Activated CD4-positive, alpha-beta memory T cell treated with anti-CD3 and anti-CD28 coated beads for 36 hours (primary cell): ENCODE measurements at regions not wholly inside any gene's neighbourhood (a gene's known extent, or its start where the extent isn't known, plus 50 kb on each side); places are given as distances from the start of the nearest gene placed in this dataset.
"Not testable (repeated sequence)": the region's sequence is repeated elsewhere in the genome, so short reads cannot be mapped to it uniquely, and the experiment has no call there.

Experiments
- CTCF ChIA-PET: fragments of 350-600 bp; sonication (Branson Sonifier 250); formaldehyde crosslinking; loops from one replicate; lab custom pipeline; 2021; ENCODE audit warnings: antibody characterized with exemption, inconsistent platforms; lab: Charles Lee
- POLR2A ChIA-PET: fragments of 350-600 bp; sonication (Branson Sonifier 250); formaldehyde crosslinking; loops from one replicate; lab custom pipeline; 2021; ENCODE audit warnings: antibody characterized with exemption; lab: Charles Lee
- DNase-seq: peaks from one replicate; pipeline ENCODE4 v3.0.0-alpha.2; 2020
- H3K27ac Mint-ChIP-seq: one replicate; pipeline ENCODE4 v1.8.0; 2021; ENCODE audit warnings: mixed read lengths
- H3K27me3 Mint-ChIP-seq: one replicate; pipeline ENCODE4 v1.8.0; 2021; ENCODE audit warnings: mixed read lengths
- H3K36me3 Mint-ChIP-seq: one replicate; pipeline ENCODE4 v1.8.0; 2021; ENCODE audit warnings: mixed read lengths
- H3K4me1 Mint-ChIP-seq: one replicate; pipeline ENCODE4 v1.8.0; 2021; ENCODE audit warnings: low read depth, mixed read lengths
- H3K4me3 Mint-ChIP-seq: one replicate; pipeline ENCODE4 v1.8.0; 2021; ENCODE audit warnings: mild to moderate bottlenecking, mixed read lengths
- H3K9me3 Mint-ChIP-seq: one replicate; pipeline ENCODE4 v1.8.0; 2021; ENCODE audit warnings: mixed read lengths
- intact Hi-C: fragments of 100-400 bp; cut with micrococcal nuclease; formaldehyde crosslinking; loops from one replicate; pipeline ENCODE4 v1.15.1; 2023

GRCh38 chr7:118855290-118855689, 630.8 kb downstream of the ANKRD7 start:
- peaks cover 16% of the 10 kb centered on the region for H3K9me3 Mint-ChIP-seq
- H3K27me3 Mint-ChIP-seq: no peaks in the 10 kb centered on the region
- H3K4me3 Mint-ChIP-seq: no peak overlapping the region
- ChIA-PET CTCF (no interaction called here), POLR2A (no interaction called here)
- H3K27ac Mint-ChIP-seq: no peak overlapping the region
- H3K4me1 Mint-ChIP-seq: no peaks in the 10 kb centered on the region
- intact Hi-C loops: no loop called here
- DNase-seq: no peak
- no peaks in the 10 kb centered on the region for H3K36me3 Mint-ChIP-seq

- Mint-ChIP-seq H3K36me3 (no peaks in the 10 kb centered on the region), H3K27me3 (no peaks in the 10 kb centered on the region), H3K27ac (no peak overlapping the region), H3K4me3 (no peak overlapping the region), H3K9me3 (peaks cover 11% of the 10 kb centered on the region), H3K4me1 (no peaks in the 10 kb centered on the region)
- intact Hi-C loops: no loop called here
- no peak for DNase-seq
- ChIA-PET POLR2A (no interaction called here), CTCF (no interaction called here)
Observed at GRCh38 chr7:118858651-118859149, 634.2 kb downstream of the ANKRD7 start.

- Mint-ChIP-seq H3K36me3 (no peaks in the 10 kb centered on the region), H3K4me3 (no peak overlapping the region), H3K27me3 (no peaks in the 10 kb centered on the region), H3K4me1 (no peaks in the 10 kb centered on the region), H3K27ac (no peak overlapping the region), H3K9me3 (peaks cover 11% of the 10 kb centered on the region)
- DNase-seq: no peak
- ChIA-PET CTCF (no interaction called here), POLR2A (no interaction called here)
- intact Hi-C loops: no loop called here
Observed at GRCh38 chr7:118861581-118861980, 637.1 kb downstream of the ANKRD7 start.

- no peaks in the 10 kb centered on the region for H3K4me1 Mint-ChIP-seq
- DNase-seq: no peak
- CTCF ChIA-PET: no interaction called here
- POLR2A ChIA-PET: no interaction called here
- no peak overlapping the region for H3K27ac Mint-ChIP-seq
- peaks cover 7% of the 10 kb centered on the region for H3K9me3 Mint-ChIP-seq
- H3K4me3 Mint-ChIP-seq: no peak overlapping the region
- intact Hi-C loops: no loop called here
- no peaks in the 10 kb centered on the region for H3K36me3 Mint-ChIP-seq
- no peaks in the 10 kb centered on the region for H3K27me3 Mint-ChIP-seq
Observed at GRCh38 chr7:118862740-118863139, 638.2 kb downstream of the ANKRD7 start.

- H3K9me3 Mint-ChIP-seq: peaks cover 2% of the 10 kb centered on the region
- ChIA-PET POLR2A (no interaction called here), CTCF (no interaction called here)
- no peaks in the 10 kb centered on the region for H3K36me3 Mint-ChIP-seq
- H3K27me3 Mint-ChIP-seq: no peaks in the 10 kb centered on the region
- H3K4me3 Mint-ChIP-seq: no peak overlapping the region
- H3K27ac Mint-ChIP-seq: no peak overlapping the region
- no peaks in the 10 kb centered on the region for H3K4me1 Mint-ChIP-seq
- DNase-seq: no peak
- intact Hi-C loops: no loop called here
Observed at GRCh38 chr7:118863966-118864365, 639.5 kb downstream of the ANKRD7 start.

GRCh38 chr7:118867860-118868259, 643.4 kb downstream of the ANKRD7 start:
- H3K36me3 Mint-ChIP-seq: no peaks in the 10 kb centered on the region
- CTCF ChIA-PET: no interaction called here

GRCh38 chr7:118869141-118869540, 644.6 kb downstream of the ANKRD7 start:
- CTCF ChIA-PET, DNase-seq, intact Hi-C loops, H3K4me3 Mint-ChIP-seq, H3K4me1 Mint-ChIP-seq, H3K27me3 Mint-ChIP-seq, POLR2A ChIA-PET, H3K36me3 Mint-ChIP-seq, H3K27ac Mint-ChIP-seq, H3K9me3 Mint-ChIP-seq: not testable (repeated sequence)

More at GRCh38 chr7:118867860-118868259, 643.4 kb downstream of the ANKRD7 start:
- Mint-ChIP-seq H3K27me3 (no peaks in the 10 kb centered on the region), H3K9me3 (no peaks in the 10 kb centered on the region), H3K4me3 (no peak overlapping the region), H3K4me1 (no peaks in the 10 kb centered on the region), H3K27ac (no peak overlapping the region)
- DNase-seq: no peak
- intact Hi-C loops: no loop called here
- POLR2A ChIA-PET: no interaction called here

GRCh38 chr7:118870187-118870586, 645.7 kb downstream of the ANKRD7 start:
- intact Hi-C loops: no loop called here
- POLR2A ChIA-PET: no interaction called here
- no peaks in the 10 kb centered on the region for H3K27me3 Mint-ChIP-seq
- CTCF ChIA-PET: no interaction called here
- H3K9me3 Mint-ChIP-seq: no peaks in the 10 kb centered on the region
- DNase-seq: no peak
- H3K4me3 Mint-ChIP-seq: no peak overlapping the region
- no peaks in the 10 kb centered on the region for H3K36me3 Mint-ChIP-seq
- no peaks in the 10 kb centered on the region for H3K4me1 Mint-ChIP-seq
- H3K27ac Mint-ChIP-seq: no peak overlapping the region

GRCh38 chr7:118872568-118872967, 648.1 kb downstream of the ANKRD7 start:
- Mint-ChIP-seq H3K36me3 (no peaks in the 10 kb centered on the region), H3K4me3 (no peak overlapping the region), H3K4me1 (no peaks in the 10 kb centered on the region), H3K9me3 (no peaks in the 10 kb centered on the region), H3K27me3 (no peaks in the 10 kb centered on the region), H3K27ac (no peak overlapping the region)
- DNase-seq: no peak
- ChIA-PET POLR2A (no interaction called here), CTCF (no interaction called here)
- intact Hi-C loops: no loop called here

- ChIA-PET CTCF (no interaction called here), POLR2A (no interaction called here)
- Mint-ChIP-seq H3K36me3 (no peaks in the 10 kb centered on the region), H3K27ac (no peak overlapping the region), H3K27me3 (no peaks in the 10 kb centered on the region), H3K4me3 (no peak overlapping the region), H3K9me3 (no peaks in the 10 kb centered on the region), H3K4me1 (no peaks in the 10 kb centered on the region)
- no peak for DNase-seq
- intact Hi-C loops: no loop called here
Observed at GRCh38 chr7:118877187-118877586, 652.7 kb downstream of the ANKRD7 start.

GRCh38 chr7:118878336-118878735, 653.8 kb downstream of the ANKRD7 start:
- H3K27ac Mint-ChIP-seq: no peak overlapping the region

GRCh38 chr7:118898284-118898683, 673.8 kb downstream of the ANKRD7 start:
- H3K27me3 Mint-ChIP-seq: no peaks in the 10 kb centered on the region
- DNase-seq: no peak
- ChIA-PET POLR2A (no interaction called here), CTCF (no interaction called here)
- no peaks in the 10 kb centered on the region for H3K4me1 Mint-ChIP-seq
- no peak overlapping the region for H3K27ac Mint-ChIP-seq
- H3K9me3 Mint-ChIP-seq: peaks cover 3% of the 10 kb centered on the region
- H3K4me3 Mint-ChIP-seq: no peak overlapping the region
- no peaks in the 10 kb centered on the region for H3K36me3 Mint-ChIP-seq
- intact Hi-C loops: no loop called here

More at GRCh38 chr7:118878336-118878735, 653.8 kb downstream of the ANKRD7 start:
- no peaks in the 10 kb centered on the region for H3K4me1 Mint-ChIP-seq
- H3K36me3 Mint-ChIP-seq: no peaks in the 10 kb centered on the region
- DNase-seq: no peak
- intact Hi-C loops: no loop called here
- no peak overlapping the region for H3K4me3 Mint-ChIP-seq
- CTCF ChIA-PET: no interaction called here
- POLR2A ChIA-PET: no interaction called here
- no peaks in the 10 kb centered on the region for H3K9me3 Mint-ChIP-seq
- H3K27me3 Mint-ChIP-seq: no peaks in the 10 kb centered on the region

- no peak overlapping the region for H3K4me3 Mint-ChIP-seq
- intact Hi-C loops: no loop called here
- CTCF ChIA-PET: no interaction called here
- H3K36me3 Mint-ChIP-seq: no peaks in the 10 kb centered on the region
- no peak for DNase-seq
- peaks cover 3% of the 10 kb centered on the region for H3K9me3 Mint-ChIP-seq
- POLR2A ChIA-PET: no interaction called here
- no peaks in the 10 kb centered on the region for H3K4me1 Mint-ChIP-seq
- H3K27ac Mint-ChIP-seq: no peak overlapping the region
- H3K27me3 Mint-ChIP-seq: no peaks in the 10 kb centered on the region
Observed at GRCh38 chr7:118902600-118902999, 678.1 kb downstream of the ANKRD7 start.
